ENCODE measurements at regions not wholly inside any gene's neighbourhood (a gene's known extent, or its start where the extent isn't known, plus 50 kb on each side); places are given as distances from the start of the nearest gene placed in this dataset.

DNA sequence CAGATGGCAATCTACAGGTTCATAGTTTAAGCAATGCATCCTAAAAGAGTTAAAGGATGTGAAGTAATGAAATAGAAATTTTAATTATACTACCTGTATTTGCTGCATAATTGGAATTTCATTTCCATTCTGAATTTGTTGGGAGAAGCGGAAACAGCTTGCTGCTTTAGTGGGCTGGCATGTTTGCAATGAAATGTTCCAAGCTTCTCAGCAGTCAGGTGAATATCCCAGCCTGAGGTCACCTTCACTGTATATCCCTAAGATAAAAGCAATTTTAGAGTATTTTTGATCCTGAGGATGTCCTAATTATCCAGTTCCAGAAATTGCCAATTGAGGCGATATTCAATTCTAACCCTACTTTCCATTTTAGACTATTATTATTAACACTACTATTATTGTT is 136.1 kb upstream of the ARSJ start:
- H3K4me3 ChIP-seq (ENCODE audit: low read depth, low read length), result no peak overlapping the region
- TF ChIP-seq, protein P1, sequence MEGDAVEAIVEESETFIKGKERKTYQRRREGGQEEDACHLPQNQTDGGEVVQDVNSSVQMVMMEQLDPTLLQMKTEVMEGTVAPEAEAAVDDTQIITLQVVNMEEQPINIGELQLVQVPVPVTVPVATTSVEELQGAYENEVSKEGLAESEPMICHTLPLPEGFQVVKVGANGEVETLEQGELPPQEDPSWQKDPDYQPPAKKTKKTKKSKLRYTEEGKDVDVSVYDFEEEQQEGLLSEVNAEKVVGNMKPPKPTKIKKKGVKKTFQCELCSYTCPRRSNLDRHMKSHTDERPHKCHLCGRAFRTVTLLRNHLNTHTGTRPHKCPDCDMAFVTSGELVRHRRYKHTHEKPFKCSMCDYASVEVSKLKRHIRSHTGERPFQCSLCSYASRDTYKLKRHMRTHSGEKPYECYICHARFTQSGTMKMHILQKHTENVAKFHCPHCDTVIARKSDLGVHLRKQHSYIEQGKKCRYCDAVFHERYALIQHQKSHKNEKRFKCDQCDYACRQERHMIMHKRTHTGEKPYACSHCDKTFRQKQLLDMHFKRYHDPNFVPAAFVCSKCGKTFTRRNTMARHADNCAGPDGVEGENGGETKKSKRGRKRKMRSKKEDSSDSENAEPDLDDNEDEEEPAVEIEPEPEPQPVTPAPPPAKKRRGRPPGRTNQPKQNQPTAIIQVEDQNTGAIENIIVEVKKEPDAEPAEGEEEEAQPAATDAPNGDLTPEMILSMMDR (IDR thresholded peaks at IDR 0.05; ENCODE audit: low read depth, low read length), result no peak

DNA sequence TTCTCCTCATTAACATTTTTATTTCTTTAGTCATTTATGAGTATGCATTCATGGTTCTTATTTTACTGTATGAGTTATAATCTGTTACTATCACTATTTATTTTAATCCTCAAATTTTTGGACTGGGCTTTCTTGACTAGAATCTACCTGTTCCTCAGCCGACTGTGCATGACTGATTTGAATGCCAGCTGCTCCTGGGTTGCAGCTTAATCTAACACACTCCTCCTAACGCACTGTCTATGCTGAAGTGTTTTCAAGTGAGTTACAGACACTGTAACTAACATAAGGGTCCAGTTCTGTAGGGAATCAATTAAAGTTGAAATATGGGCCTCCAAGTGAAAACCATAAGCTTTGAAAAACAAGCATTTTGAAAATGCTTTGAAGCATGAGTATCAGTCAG is 137.4 kb upstream of the ARSJ start:
- TF ChIP-seq, protein P1 (IDR thresholded peaks at IDR 0.05; ENCODE audit: low read depth, low read length), result no peak
- H3K4me3 ChIP-seq (ENCODE audit: low read depth, low read length), result no peak overlapping the region

DNA sequence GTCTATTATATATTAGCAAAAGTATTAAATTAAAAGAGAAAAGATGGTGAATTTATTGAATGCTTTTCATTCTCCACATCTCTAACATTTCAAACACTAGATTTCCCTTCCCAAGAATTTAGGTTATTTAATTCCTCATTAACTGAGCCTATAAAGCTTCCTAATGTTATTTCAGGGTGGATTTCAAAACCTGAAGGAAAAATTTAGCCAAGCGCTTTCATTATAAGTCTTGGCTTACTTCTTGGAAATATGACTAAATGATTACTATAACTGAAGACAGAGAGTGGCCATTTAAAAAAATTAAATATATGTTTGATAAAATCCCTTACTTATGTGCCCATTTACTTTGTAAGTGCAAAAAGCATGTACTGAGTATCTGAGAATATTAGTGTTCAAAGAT is 141.8 kb upstream of the ARSJ start:
- TF ChIP-seq, protein P1 (IDR thresholded peaks at IDR 0.05; ENCODE audit: low read depth, low read length), result no peak
- H3K4me3 ChIP-seq (ENCODE audit: low read depth, low read length), result no peak overlapping the region

- TF ChIP-seq, protein P1 (IDR thresholded peaks at IDR 0.05; ENCODE audit: low read depth, low read length), result no peak
- no peak overlapping the region for H3K4me3 ChIP-seq (ENCODE audit: low read depth, low read length)
These were observed 152.8 kb upstream of the ARSJ start for GRCh38 chr4:114132199-114132598.

DNA sequence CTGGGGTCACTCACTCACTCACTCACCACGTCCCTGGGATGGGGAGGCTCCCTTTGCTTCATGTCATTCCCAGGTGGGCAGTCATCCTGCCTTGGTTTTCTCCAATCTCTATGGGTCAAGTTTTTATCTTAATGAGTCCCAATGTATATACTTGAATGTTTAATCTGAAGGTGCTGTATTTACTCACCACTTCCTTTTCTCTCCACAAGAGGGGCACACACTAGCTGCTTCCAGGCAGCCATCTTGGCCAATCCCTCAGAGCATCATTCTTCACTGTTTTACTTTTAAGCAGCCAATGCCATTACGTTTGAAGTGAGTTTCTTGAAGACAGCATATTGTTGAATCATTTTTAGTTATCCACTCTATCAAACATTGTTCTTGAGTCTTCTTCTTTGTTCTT is 153.4 kb upstream of the ARSJ start:
- H3K4me3 ChIP-seq (ENCODE audit: low read depth, low read length), result no peak overlapping the region
- TF ChIP-seq, protein P1 (IDR thresholded peaks at IDR 0.05; ENCODE audit: low read depth, low read length), result no peak

GRCh38 chr4:114136069-114136468 is 156.6 kb upstream of the ARSJ start:
- TF ChIP-seq, protein P1 (IDR thresholded peaks at IDR 0.05; ENCODE audit: low read depth, low read length), result no peak
- no peak overlapping the region for H3K4me3 ChIP-seq (ENCODE audit: low read depth, low read length)

DNA sequence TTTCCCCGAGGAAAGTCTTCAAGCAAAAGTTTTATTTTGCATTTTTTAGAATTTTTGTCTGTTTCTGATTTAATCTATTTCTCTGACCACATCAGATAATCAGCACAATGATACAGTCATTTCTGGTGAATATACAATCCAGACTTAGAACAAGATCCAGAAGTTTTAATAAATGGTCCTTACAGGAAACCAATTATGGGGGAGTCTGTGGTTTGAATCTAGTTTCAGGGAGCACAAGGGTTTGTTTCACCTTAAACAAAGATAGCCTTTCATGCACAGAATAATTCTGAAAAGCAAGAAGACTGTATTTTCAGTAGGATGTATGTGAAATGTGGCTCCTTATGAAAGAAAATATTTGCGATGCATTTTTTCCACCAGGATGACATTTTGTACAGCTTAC is 158.5 kb upstream of the ARSJ start:
- TF ChIP-seq, protein P1 (IDR thresholded peaks at IDR 0.05; ENCODE audit: low read depth, low read length), result no peak

More for the DNA sequence above, 158.5 kb upstream of the ARSJ start:
- H3K4me3 ChIP-seq (ENCODE audit: low read depth, low read length), result no peak overlapping the region
